ENCODE measurements at regions not wholly inside any gene's neighbourhood (a gene's known extent, or its start where the extent isn't known, plus 50 kb on each side); places are given as distances from the start of the nearest gene placed in this dataset.

- no peaks in the 10 kb centered on the region for H3K9me3 ChIP-seq (ENCODE audit: control insufficient read depth, insufficient read depth, low read length)
- no peaks in the 10 kb centered on the region for H3K4me1 ChIP-seq (ENCODE audit: control insufficient read depth, insufficient read depth, low read length)
- H3K36me3 ChIP-seq (ENCODE audit: control insufficient read depth, insufficient read depth, low read length), result no peaks in the 10 kb centered on the region
- H3K4me3 ChIP-seq (ENCODE audit: low read depth, low read length), result no peak overlapping the region
- H3K9ac ChIP-seq (ENCODE audit: low read depth, low read length), result no peak overlapping the region
- peaks cover 26% of the 10 kb centered on the region for H3K27me3 ChIP-seq (ENCODE audit: control insufficient read depth, insufficient read depth, low read length)
Observed at GRCh38 chr6:165799391-165800153, 136.5 kb upstream of the PDE10A start.

- Histone ChIP-seq H3K9ac (ENCODE audit: low read depth, low read length) (no peak overlapping the region), H3K36me3 (ENCODE audit: control insufficient read depth, insufficient read depth, low read length) (no peaks in the 10 kb centered on the region), H3K27me3 (ENCODE audit: control insufficient read depth, insufficient read depth, low read length) (peaks cover 21% of the 10 kb centered on the region), H3K4me3 (ENCODE audit: low read depth, low read length) (no peak overlapping the region), H3K4me1 (ENCODE audit: control insufficient read depth, insufficient read depth, low read length) (no peaks in the 10 kb centered on the region), H3K9me3 (ENCODE audit: control insufficient read depth, insufficient read depth, low read length) (no peaks in the 10 kb centered on the region)
Observed at GRCh38 chr6:165798991-165799390, 135.9 kb upstream of the PDE10A start.

GRCh38 chr6:165794179-165794601 is 131.1 kb upstream of the PDE10A start:
- H3K4me3 ChIP-seq (ENCODE audit: low read depth, low read length), result no peak overlapping the region
- no peaks in the 10 kb centered on the region for H3K4me1 ChIP-seq (ENCODE audit: control insufficient read depth, insufficient read depth, low read length)
- H3K27me3 ChIP-seq (ENCODE audit: control insufficient read depth, insufficient read depth, low read length), result no peaks in the 10 kb centered on the region
- no peaks in the 10 kb centered on the region for H3K9me3 ChIP-seq (ENCODE audit: control insufficient read depth, insufficient read depth, low read length)
- no peak overlapping the region for H3K9ac ChIP-seq (ENCODE audit: low read depth, low read length)
- H3K36me3 ChIP-seq (ENCODE audit: control insufficient read depth, insufficient read depth, low read length), result no peaks in the 10 kb centered on the region

GRCh38 chr6:165793287-165793825 is 130.3 kb upstream of the PDE10A start:
- Histone ChIP-seq H3K27me3 (ENCODE audit: control insufficient read depth, insufficient read depth, low read length) (no peaks in the 10 kb centered on the region), H3K4me3 (ENCODE audit: low read depth, low read length) (no peak overlapping the region), H3K4me1 (ENCODE audit: control insufficient read depth, insufficient read depth, low read length) (no peaks in the 10 kb centered on the region), H3K9ac (ENCODE audit: low read depth, low read length) (no peak overlapping the region), H3K9me3 (ENCODE audit: control insufficient read depth, insufficient read depth, low read length) (no peaks in the 10 kb centered on the region), H3K36me3 (ENCODE audit: control insufficient read depth, insufficient read depth, low read length) (no peaks in the 10 kb centered on the region)

- no peak overlapping the region for H3K9ac ChIP-seq (ENCODE audit: low read depth, low read length)
- no peak overlapping the region for H3K4me3 ChIP-seq (ENCODE audit: low read depth, low read length)
- no peaks in the 10 kb centered on the region for H3K4me1 ChIP-seq (ENCODE audit: control insufficient read depth, insufficient read depth, low read length)
- H3K9me3 ChIP-seq (ENCODE audit: control insufficient read depth, insufficient read depth, low read length), result no peaks in the 10 kb centered on the region
- H3K27me3 ChIP-seq (ENCODE audit: control insufficient read depth, insufficient read depth, low read length), result no peaks in the 10 kb centered on the region
- no peaks in the 10 kb centered on the region for H3K36me3 ChIP-seq (ENCODE audit: control insufficient read depth, insufficient read depth, low read length)
Observed at GRCh38 chr6:165791876-165792437, 128.9 kb upstream of the PDE10A start.

- Histone ChIP-seq H3K4me3 (ENCODE audit: low read depth, low read length) (no peak overlapping the region), H3K36me3 (ENCODE audit: control insufficient read depth, insufficient read depth, low read length) (no peaks in the 10 kb centered on the region), H3K27me3 (ENCODE audit: control insufficient read depth, insufficient read depth, low read length) (no peaks in the 10 kb centered on the region), H3K9me3 (ENCODE audit: control insufficient read depth, insufficient read depth, low read length) (no peaks in the 10 kb centered on the region), H3K4me1 (ENCODE audit: control insufficient read depth, insufficient read depth, low read length) (peaks cover 1% of the 10 kb centered on the region), H3K9ac (ENCODE audit: low read depth, low read length) (no peak overlapping the region)
Observed at GRCh38 chr6:165791306-165791705, 128.3 kb upstream of the PDE10A start.

- Histone ChIP-seq H3K4me1 (ENCODE audit: control insufficient read depth, insufficient read depth, low read length) (peaks cover 3% of the 10 kb centered on the region), H3K36me3 (ENCODE audit: control insufficient read depth, insufficient read depth, low read length) (no peaks in the 10 kb centered on the region), H3K4me3 (ENCODE audit: low read depth, low read length) (no peak overlapping the region), H3K9ac (ENCODE audit: low read depth, low read length) (no peak overlapping the region), H3K9me3 (ENCODE audit: control insufficient read depth, insufficient read depth, low read length) (no peaks in the 10 kb centered on the region), H3K27me3 (ENCODE audit: control insufficient read depth, insufficient read depth, low read length) (no peaks in the 10 kb centered on the region)
Observed at GRCh38 chr6:165782812-165783211, 119.8 kb upstream of the PDE10A start.

GRCh38 chr6:165782134-165782533 is 119.1 kb upstream of the PDE10A start:
- Histone ChIP-seq H3K4me1 (ENCODE audit: control insufficient read depth, insufficient read depth, low read length) (peaks cover 3% of the 10 kb centered on the region), H3K9me3 (ENCODE audit: control insufficient read depth, insufficient read depth, low read length) (no peaks in the 10 kb centered on the region), H3K27me3 (ENCODE audit: control insufficient read depth, insufficient read depth, low read length) (peaks cover 2% of the 10 kb centered on the region), H3K9ac (ENCODE audit: low read depth, low read length) (no peak overlapping the region), H3K4me3 (ENCODE audit: low read depth, low read length) (no peak overlapping the region), H3K36me3 (ENCODE audit: control insufficient read depth, insufficient read depth, low read length) (no peaks in the 10 kb centered on the region)

GRCh38 chr6:165777680-165778079 is 114.6 kb upstream of the PDE10A start:
- no peaks in the 10 kb centered on the region for H3K9me3 ChIP-seq (ENCODE audit: control insufficient read depth, insufficient read depth, low read length)
- H3K27me3 ChIP-seq (ENCODE audit: control insufficient read depth, insufficient read depth, low read length), result peaks cover 2% of the 10 kb centered on the region
- no peak overlapping the region for H3K9ac ChIP-seq (ENCODE audit: low read depth, low read length)

GRCh38 chr6:165776691-165777090 is 113.7 kb upstream of the PDE10A start:
- peaks cover 9% of the 10 kb centered on the region for H3K4me1 ChIP-seq (ENCODE audit: control insufficient read depth, insufficient read depth, low read length)
- H3K9me3 ChIP-seq (ENCODE audit: control insufficient read depth, insufficient read depth, low read length), result no peaks in the 10 kb centered on the region
- H3K4me3 ChIP-seq (ENCODE audit: low read depth, low read length), result no peak overlapping the region
- no peaks in the 10 kb centered on the region for H3K36me3 ChIP-seq (ENCODE audit: control insufficient read depth, insufficient read depth, low read length)
- no peak overlapping the region for H3K9ac ChIP-seq (ENCODE audit: low read depth, low read length)
- peaks cover 5% of the 10 kb centered on the region for H3K27me3 ChIP-seq (ENCODE audit: control insufficient read depth, insufficient read depth, low read length)

More at GRCh38 chr6:165777680-165778079, 114.6 kb upstream of the PDE10A start:
- Histone ChIP-seq H3K4me3 (ENCODE audit: low read depth, low read length) (no peak overlapping the region), H3K4me1 (ENCODE audit: control insufficient read depth, insufficient read depth, low read length) (peaks cover 9% of the 10 kb centered on the region), H3K36me3 (ENCODE audit: control insufficient read depth, insufficient read depth, low read length) (no peaks in the 10 kb centered on the region)

GRCh38 chr6:165775721-165776120 is 112.7 kb upstream of the PDE10A start:
- peaks cover 9% of the 10 kb centered on the region for H3K27me3 ChIP-seq (ENCODE audit: control insufficient read depth, insufficient read depth, low read length)
- H3K9ac ChIP-seq (ENCODE audit: low read depth, low read length), result no peak overlapping the region
- no peaks in the 10 kb centered on the region for H3K9me3 ChIP-seq (ENCODE audit: control insufficient read depth, insufficient read depth, low read length)
- H3K4me1 ChIP-seq (ENCODE audit: control insufficient read depth, insufficient read depth, low read length), result peaks cover 9% of the 10 kb centered on the region
- H3K36me3 ChIP-seq (ENCODE audit: control insufficient read depth, insufficient read depth, low read length), result no peaks in the 10 kb centered on the region
- H3K4me3 ChIP-seq (ENCODE audit: low read depth, low read length), result no peak overlapping the region
